WTC11 (cell line): ENCODE measurements at regions not wholly inside any gene's neighbourhood (a gene's known extent, or its start where the extent isn't known, plus 50 kb on each side); places are given as distances from the start of the nearest gene placed in this dataset.

Experiments
- ATAC-seq: fragments of 200-7000 bp; cut with Tn5 transposase; 2 replicates; pipeline ENCODE4 v1.10.0; 2021; ENCODE audit warnings: mild to moderate bottlenecking, moderate library complexity
- CTCF ChIA-PET: fragments of 300-600 bp; sonication (Branson Sonifier 250); formaldehyde crosslinking; loops from one replicate; lab custom pipeline; 2021; ENCODE audit warnings: antibody characterized with exemption; lab: Charles Lee
- POLR2A ChIA-PET: fragments of 350-600 bp; sonication (Branson Sonifier 250); formaldehyde crosslinking; loops from one replicate; lab custom pipeline; 2021; ENCODE audit warnings: antibody characterized with exemption; lab: Charles Lee
- DNase-seq: peaks from one replicate; pipeline ENCODE4 v3.0.0; 2021; ENCODE audit warnings: low spot score
- H3K27ac Mint-ChIP-seq: 2 replicates; pipeline ENCODE4 v1.8.0; 2021; ENCODE audit warnings: mixed read lengths
- H3K27me3 Mint-ChIP-seq: 2 replicates; pipeline ENCODE4 v1.8.0; 2021; ENCODE audit warnings: low read depth, mild to moderate bottlenecking, moderate library complexity, mixed read lengths
- H3K36me3 Mint-ChIP-seq: 2 replicates; pipeline ENCODE4 v1.8.0; 2021; ENCODE audit warnings: mixed read lengths
- H3K4me1 Mint-ChIP-seq: 2 replicates; pipeline ENCODE4 v1.8.0; 2022; ENCODE audit warnings: mixed read lengths
- H3K4me3 Mint-ChIP-seq: 2 replicates; pipeline ENCODE4 v1.8.0; 2021; ENCODE audit warnings: mild to moderate bottlenecking, moderate library complexity, mixed read lengths
- H3K9me3 Mint-ChIP-seq: 2 replicates; pipeline ENCODE4 v1.8.0; 2021; ENCODE audit warnings: mixed read lengths
- FOXK1 ChIP-seq: sonication (generic); formaldehyde crosslinking; IDR thresholded peaks from 2 replicates; pipeline ENCODE4 v1.8.0; 2022; ENCODE audit warnings: mild to moderate bottlenecking, moderate library complexity, missing genetic modification reagents
- JUN ChIP-seq: sonication (generic); formaldehyde crosslinking; IDR thresholded peaks from 2 replicates; pipeline ENCODE4 v1.8.0; 2023; ENCODE audit warnings: mild to moderate bottlenecking, missing genetic modification reagents
- NR1H2 ChIP-seq: sonication (generic); formaldehyde crosslinking; IDR thresholded peaks from 2 replicates; pipeline ENCODE4 v1.9.0; 2021; ENCODE audit warnings: mild to moderate bottlenecking, moderate library complexity, missing genetic modification reagents
- NR3C1 ChIP-seq: sonication (generic); formaldehyde crosslinking; conservative IDR thresholded peaks from 2 replicates; pipeline ENCODE4 v1.8.1; 2023; ENCODE audit warnings: low read depth, mild to moderate bottlenecking, missing genetic modification reagents
- OVOL2 ChIP-seq: fragments of 250-450 bp; sonication (Bioruptor Pico); IDR thresholded peaks from 2 replicates; pipeline ENCODE4 v1.9.0; 2021; ENCODE audit warnings: mild to moderate bottlenecking, borderline replicate concordance
- RORB ChIP-seq: fragments of 250-450 bp; sonication (Bioruptor Pico); IDR thresholded peaks from 2 replicates; pipeline ENCODE4 v1.9.0; 2021; ENCODE audit warnings: mild to moderate bottlenecking
- SMAD3 ChIP-seq: sonication (generic); formaldehyde crosslinking; IDR thresholded peaks from 2 replicates; pipeline ENCODE4 v1.8.0; 2022; ENCODE audit warnings: missing genetic modification reagents, mild to moderate bottlenecking, borderline replicate concordance
- SOX15 ChIP-seq: fragments of 250-450 bp; sonication (Bioruptor Pico); IDR thresholded peaks from 2 replicates; pipeline ENCODE4 v1.9.0; 2021; ENCODE audit warnings: mild to moderate bottlenecking
- SP1 ChIP-seq: sonication (generic); formaldehyde crosslinking; conservative IDR thresholded peaks from 2 replicates; pipeline ENCODE4 v1.8.1; 2022; ENCODE audit warnings: missing genetic modification reagents
- ZNF671 ChIP-seq: fragments of 250-450 bp; sonication (Bioruptor Pico); IDR thresholded peaks from 2 replicates; pipeline ENCODE4 v1.8.0; 2021; ENCODE audit warnings: mild to moderate bottlenecking
- TF ChIP-seq, protein P1 (sequence below): fragments of 250-450 bp; sonication (Bioruptor Pico); IDR thresholded peaks from 2 replicates; pipeline ENCODE4 v1.9.0; 2021; ENCODE audit warnings: mild to moderate bottlenecking, borderline replicate concordance
- TF ChIP-seq, protein P2 (sequence below): sonication (generic); formaldehyde crosslinking; IDR thresholded peaks from 2 replicates; pipeline ENCODE4 v1.8.1; 2022; ENCODE audit warnings: mild to moderate bottlenecking, moderate library complexity, missing genetic modification reagents
- TF ChIP-seq, protein P3 (sequence below): sonication (generic); formaldehyde crosslinking; IDR thresholded peaks from 2 replicates; pipeline ENCODE4 v1.8.1; 2022; ENCODE audit warnings: mild to moderate bottlenecking, missing genetic modification reagents, moderate library complexity, borderline replicate concordance
- TF ChIP-seq, protein P4 (sequence below): sonication (generic); formaldehyde crosslinking; IDR thresholded peaks from 2 replicates; pipeline ENCODE4 v1.8.1; 2023; ENCODE audit warnings: mild to moderate bottlenecking, missing genetic modification reagents, borderline replicate concordance
- TF ChIP-seq, protein P5 (sequence below): sonication (generic); formaldehyde crosslinking; IDR thresholded peaks from 2 replicates; pipeline ENCODE4 v1.8.1; 2022; ENCODE audit warnings: missing genetic modification reagents, borderline replicate concordance
- TF ChIP-seq, protein P6 (sequence below): sonication (generic); formaldehyde crosslinking; IDR thresholded peaks from 2 replicates; pipeline ENCODE4 v1.8.0; 2022; ENCODE audit warnings: mild to moderate bottlenecking, missing genetic modification reagents

DNA sequence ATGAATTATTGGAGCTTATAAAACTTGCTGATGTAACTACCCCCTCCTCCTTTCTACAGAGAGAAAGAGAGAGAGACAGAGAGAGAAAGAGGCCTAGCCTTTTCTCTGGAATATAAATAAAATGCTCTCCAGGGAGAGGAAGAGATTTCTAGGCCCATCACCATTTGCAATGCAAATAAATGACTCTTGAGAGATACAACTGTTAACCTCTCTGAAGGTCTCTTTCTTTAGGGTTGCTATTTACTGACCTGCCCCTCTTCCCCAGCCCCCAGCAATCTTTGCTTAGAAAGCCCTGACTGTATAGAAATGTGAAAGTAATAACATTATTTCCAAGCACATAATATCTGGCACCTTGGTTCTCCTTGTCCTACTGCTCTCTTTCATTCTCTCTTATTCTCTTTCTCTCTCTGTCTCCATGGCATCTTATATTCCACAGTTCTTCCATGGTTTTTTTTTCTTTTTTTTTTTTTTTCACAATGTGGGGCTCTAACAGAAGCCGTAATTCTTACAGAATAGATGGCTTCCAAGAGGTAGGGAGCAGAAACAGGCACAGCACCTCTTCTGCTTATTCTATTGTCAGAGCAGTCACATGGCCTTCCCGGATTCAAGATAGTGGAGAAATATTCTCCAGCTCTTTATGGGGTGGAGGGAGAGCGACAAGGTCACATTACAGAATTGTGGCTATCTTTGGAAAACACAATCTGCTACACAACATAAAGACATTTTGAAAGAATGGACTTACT, 1087.9 kb upstream of the NUDT12 start:
- TF ChIP-seq OVOL2 (CRISPR knock-in tag) (no peak), SOX15 (CRISPR knock-in tag) (no peak), FOXK1 (CRISPR knock-in tag) (no peak), NR1H2 (CRISPR knock-in tag) (no peak), NR3C1 (no peak), SMAD3 (CRISPR knock-in tag) (no peak), JUN (CRISPR knock-in tag) (no peak), RORB (CRISPR knock-in tag) (no peak), SP1 (CRISPR knock-in tag) (no peak), ZNF671 (CRISPR knock-in tag) (no peak)
- TF ChIP-seq, protein P1, sequence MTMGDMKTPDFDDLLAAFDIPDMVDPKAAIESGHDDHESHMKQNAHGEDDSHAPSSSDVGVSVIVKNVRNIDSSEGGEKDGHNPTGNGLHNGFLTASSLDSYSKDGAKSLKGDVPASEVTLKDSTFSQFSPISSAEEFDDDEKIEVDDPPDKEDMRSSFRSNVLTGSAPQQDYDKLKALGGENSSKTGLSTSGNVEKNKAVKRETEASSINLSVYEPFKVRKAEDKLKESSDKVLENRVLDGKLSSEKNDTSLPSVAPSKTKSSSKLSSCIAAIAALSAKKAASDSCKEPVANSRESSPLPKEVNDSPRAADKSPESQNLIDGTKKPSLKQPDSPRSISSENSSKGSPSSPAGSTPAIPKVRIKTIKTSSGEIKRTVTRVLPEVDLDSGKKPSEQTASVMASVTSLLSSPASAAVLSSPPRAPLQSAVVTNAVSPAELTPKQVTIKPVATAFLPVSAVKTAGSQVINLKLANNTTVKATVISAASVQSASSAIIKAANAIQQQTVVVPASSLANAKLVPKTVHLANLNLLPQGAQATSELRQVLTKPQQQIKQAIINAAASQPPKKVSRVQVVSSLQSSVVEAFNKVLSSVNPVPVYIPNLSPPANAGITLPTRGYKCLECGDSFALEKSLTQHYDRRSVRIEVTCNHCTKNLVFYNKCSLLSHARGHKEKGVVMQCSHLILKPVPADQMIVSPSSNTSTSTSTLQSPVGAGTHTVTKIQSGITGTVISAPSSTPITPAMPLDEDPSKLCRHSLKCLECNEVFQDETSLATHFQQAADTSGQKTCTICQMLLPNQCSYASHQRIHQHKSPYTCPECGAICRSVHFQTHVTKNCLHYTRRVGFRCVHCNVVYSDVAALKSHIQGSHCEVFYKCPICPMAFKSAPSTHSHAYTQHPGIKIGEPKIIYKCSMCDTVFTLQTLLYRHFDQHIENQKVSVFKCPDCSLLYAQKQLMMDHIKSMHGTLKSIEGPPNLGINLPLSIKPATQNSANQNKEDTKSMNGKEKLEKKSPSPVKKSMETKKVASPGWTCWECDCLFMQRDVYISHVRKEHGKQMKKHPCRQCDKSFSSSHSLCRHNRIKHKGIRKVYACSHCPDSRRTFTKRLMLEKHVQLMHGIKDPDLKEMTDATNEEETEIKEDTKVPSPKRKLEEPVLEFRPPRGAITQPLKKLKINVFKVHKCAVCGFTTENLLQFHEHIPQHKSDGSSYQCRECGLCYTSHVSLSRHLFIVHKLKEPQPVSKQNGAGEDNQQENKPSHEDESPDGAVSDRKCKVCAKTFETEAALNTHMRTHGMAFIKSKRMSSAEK = no peak
- TF ChIP-seq, protein P2, sequence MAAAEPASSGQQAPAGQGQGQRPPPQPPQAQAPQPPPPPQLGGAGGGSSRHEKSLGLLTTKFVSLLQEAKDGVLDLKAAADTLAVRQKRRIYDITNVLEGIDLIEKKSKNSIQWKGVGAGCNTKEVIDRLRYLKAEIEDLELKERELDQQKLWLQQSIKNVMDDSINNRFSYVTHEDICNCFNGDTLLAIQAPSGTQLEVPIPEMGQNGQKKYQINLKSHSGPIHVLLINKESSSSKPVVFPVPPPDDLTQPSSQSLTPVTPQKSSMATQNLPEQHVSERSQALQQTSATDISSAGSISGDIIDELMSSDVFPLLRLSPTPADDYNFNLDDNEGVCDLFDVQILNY (CRISPR knock-in tag) = no peak
- TF ChIP-seq, protein P3, sequence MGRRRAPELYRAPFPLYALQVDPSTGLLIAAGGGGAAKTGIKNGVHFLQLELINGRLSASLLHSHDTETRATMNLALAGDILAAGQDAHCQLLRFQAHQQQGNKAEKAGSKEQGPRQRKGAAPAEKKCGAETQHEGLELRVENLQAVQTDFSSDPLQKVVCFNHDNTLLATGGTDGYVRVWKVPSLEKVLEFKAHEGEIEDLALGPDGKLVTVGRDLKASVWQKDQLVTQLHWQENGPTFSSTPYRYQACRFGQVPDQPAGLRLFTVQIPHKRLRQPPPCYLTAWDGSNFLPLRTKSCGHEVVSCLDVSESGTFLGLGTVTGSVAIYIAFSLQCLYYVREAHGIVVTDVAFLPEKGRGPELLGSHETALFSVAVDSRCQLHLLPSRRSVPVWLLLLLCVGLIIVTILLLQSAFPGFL (CRISPR knock-in tag) = no peak
- TF ChIP-seq, protein P4, sequence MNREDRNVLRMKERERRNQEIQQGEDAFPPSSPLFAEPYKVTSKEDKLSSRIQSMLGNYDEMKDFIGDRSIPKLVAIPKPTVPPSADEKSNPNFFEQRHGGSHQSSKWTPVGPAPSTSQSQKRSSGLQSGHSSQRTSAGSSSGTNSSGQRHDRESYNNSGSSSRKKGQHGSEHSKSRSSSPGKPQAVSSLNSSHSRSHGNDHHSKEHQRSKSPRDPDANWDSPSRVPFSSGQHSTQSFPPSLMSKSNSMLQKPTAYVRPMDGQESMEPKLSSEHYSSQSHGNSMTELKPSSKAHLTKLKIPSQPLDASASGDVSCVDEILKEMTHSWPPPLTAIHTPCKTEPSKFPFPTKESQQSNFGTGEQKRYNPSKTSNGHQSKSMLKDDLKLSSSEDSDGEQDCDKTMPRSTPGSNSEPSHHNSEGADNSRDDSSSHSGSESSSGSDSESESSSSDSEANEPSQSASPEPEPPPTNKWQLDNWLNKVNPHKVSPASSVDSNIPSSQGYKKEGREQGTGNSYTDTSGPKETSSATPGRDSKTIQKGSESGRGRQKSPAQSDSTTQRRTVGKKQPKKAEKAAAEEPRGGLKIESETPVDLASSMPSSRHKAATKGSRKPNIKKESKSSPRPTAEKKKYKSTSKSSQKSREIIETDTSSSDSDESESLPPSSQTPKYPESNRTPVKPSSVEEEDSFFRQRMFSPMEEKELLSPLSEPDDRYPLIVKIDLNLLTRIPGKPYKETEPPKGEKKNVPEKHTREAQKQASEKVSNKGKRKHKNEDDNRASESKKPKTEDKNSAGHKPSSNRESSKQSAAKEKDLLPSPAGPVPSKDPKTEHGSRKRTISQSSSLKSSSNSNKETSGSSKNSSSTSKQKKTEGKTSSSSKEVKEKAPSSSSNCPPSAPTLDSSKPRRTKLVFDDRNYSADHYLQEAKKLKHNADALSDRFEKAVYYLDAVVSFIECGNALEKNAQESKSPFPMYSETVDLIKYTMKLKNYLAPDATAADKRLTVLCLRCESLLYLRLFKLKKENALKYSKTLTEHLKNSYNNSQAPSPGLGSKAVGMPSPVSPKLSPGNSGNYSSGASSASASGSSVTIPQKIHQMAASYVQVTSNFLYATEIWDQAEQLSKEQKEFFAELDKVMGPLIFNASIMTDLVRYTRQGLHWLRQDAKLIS (CRISPR knock-in tag) = no peak
- TF ChIP-seq, protein P5, sequence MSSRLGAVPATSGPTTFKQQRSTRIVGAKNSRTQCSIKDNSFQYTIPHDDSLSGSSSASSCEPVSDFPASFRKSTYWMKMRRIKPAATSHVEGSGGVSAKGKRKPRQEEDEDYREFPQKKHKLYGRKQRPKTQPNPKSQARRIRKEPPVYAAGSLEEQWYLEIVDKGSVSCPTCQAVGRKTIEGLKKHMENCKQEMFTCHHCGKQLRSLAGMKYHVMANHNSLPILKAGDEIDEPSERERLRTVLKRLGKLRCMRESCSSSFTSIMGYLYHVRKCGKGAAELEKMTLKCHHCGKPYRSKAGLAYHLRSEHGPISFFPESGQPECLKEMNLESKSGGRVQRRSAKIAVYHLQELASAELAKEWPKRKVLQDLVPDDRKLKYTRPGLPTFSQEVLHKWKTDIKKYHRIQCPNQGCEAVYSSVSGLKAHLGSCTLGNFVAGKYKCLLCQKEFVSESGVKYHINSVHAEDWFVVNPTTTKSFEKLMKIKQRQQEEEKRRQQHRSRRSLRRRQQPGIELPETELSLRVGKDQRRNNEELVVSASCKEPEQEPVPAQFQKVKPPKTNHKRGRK (CRISPR knock-in tag) = no peak
- TF ChIP-seq, protein P6, sequence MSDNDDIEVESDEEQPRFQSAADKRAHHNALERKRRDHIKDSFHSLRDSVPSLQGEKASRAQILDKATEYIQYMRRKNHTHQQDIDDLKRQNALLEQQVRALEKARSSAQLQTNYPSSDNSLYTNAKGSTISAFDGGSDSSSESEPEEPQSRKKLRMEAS (CRISPR knock-in tag) = no peak

More for the DNA sequence above, 1087.9 kb upstream of the NUDT12 start:
- no peaks in the 10 kb centered on the region for H3K36me3 Mint-ChIP-seq
- no peak overlapping the region for H3K27ac Mint-ChIP-seq
- CTCF ChIA-PET = no interaction called here
- H3K27me3 Mint-ChIP-seq = peaks cover 98% of the 10 kb centered on the region
- ATAC-seq (peak; percentile 94), DNase-seq (no peak)
- H3K4me3 Mint-ChIP-seq = no peak overlapping the region; the same call in 1 of the 2 replicates
- peaks cover 9% of the 10 kb centered on the region for H3K4me1 Mint-ChIP-seq
- no peaks in the 10 kb centered on the region for H3K9me3 Mint-ChIP-seq
- POLR2A ChIA-PET = no interaction called here
